Tibial nerve (tissue), 3 donors: ENCODE measurements at regions not wholly inside any gene's neighbourhood (a gene's known extent, or its start where the extent isn't known, plus 50 kb on each side); places are given as distances from the start of the nearest gene placed in this dataset.

Source experiments
- CTCF ChIP-seq, 5 experiments: fragments of 200-600 bp in 3 of 5; fragments of 450-650 bp in 2 of 5; sonication (generic) in 3 of 5; IDR thresholded peaks; one replicate each; pipeline ENCODE4 v1.5.1; 2016 to 2019; ENCODE audit warnings: antibody characterized with exemption in 5 of 5, mild to moderate bottlenecking in 3 of 5, moderate library complexity in 2 of 5
- POLR2A ChIP-seq, 2 donors: fragments of 450-650 bp; IDR thresholded peaks; one replicate each; pipeline ENCODE4 v1.6.1; 2017; ENCODE audit warnings: antibody characterized with exemption in 2 of 2, mild to moderate bottlenecking in 2 of 2, moderate library complexity in 2 of 2

DNA sequence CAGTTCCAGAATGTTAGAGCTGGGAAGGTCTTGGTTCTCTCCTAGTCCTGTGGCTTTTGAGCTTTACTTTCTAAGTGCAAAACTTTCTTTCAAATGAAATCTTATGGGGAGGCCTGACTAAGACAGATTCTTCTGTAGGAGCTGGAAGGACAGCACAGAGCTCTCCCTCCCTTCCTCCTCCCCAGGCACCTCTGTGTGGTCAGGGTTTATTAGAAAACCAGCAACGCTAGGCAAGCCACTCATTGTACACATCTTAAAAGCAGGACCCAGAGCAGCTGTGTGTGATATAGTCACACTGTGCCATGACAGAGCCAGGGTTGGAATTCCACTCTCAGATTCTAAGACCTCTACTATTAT lies 241.1 kb upstream of the RAB4A start:
- TF ChIP-seq POLR2A (IDR thresholded peaks at IDR 0.05): no peak
- TF ChIP-seq CTCF (IDR thresholded peaks at IDR 0.05): no peak
